Right atrium auricular region (tissue), 2 donors: ENCODE measurements at regions not wholly inside any gene's neighbourhood (a gene's known extent, or its start where the extent isn't known, plus 50 kb on each side); places are given as distances from the start of the nearest gene placed in this dataset.
"Not testable (repeated sequence)": the region's sequence is repeated elsewhere in the genome, so short reads cannot be mapped to it uniquely, and the experiment has no call there.

Experiments
- DNase-seq: peaks from one replicate; pipeline ENCODE4 v3.0.0-alpha.2; 2019; ENCODE audit warnings: low spot score
- H3K27ac ChIP-seq, 2 donors: fragments of 200-600 bp; sonication (generic); 1 replicate in 1 of 2; 2 replicates in 1 of 2; pipeline ENCODE4 v1.5.1; 2016 to 2019
- H3K27me3 ChIP-seq, 2 donors: fragments of 200-600 bp; sonication (generic); one replicate each; pipeline versions ENCODE4 v1.5.1 to v1.6.0; 2017 to 2019
- H3K36me3 ChIP-seq: fragments of 200-600 bp; sonication (generic); one replicate; pipeline ENCODE4 v1.5.1; 2016
- H3K4me1 ChIP-seq, 2 donors: fragments of 200-600 bp; sonication (generic); one replicate each; pipeline versions ENCODE4 v1.5.1 to v1.6.0; 2017 to 2019
- H3K4me3 ChIP-seq, 2 donors: fragments of 200-600 bp; sonication (generic); 1 replicate in 1 of 2; 2 replicates in 1 of 2; pipeline ENCODE4 v1.5.1; 2017 to 2019; ENCODE audit warnings: mild to moderate bottlenecking in 1 of 2, moderate library complexity in 1 of 2
- H3K9me3 ChIP-seq, 2 donors: fragments of 200-600 bp; sonication (generic); one replicate each; pipeline ENCODE4 v1.5.1; 2019
- CTCF ChIP-seq, 2 donors: fragments of 200-600 bp; sonication (generic); IDR thresholded peaks; one replicate each; pipeline ENCODE4 v1.5.1; 2019; ENCODE audit warnings: antibody characterized with exemption in 2 of 2

- DNase-seq: no peak
- no peaks in the 10 kb centered on the region for H3K36me3 ChIP-seq
- no peaks in the 10 kb centered on the region for H3K4me1 ChIP-seq
- no peak overlapping the region for H3K27ac ChIP-seq
- H3K4me3 ChIP-seq: no peak overlapping the region
- H3K9me3 ChIP-seq: peaks cover 0 to 11% of the 10 kb centered on the region in 2 donors
- TF ChIP-seq CTCF (IDR thresholded peaks at IDR 0.05): no peak
- H3K27me3 ChIP-seq: no peaks in the 10 kb centered on the region
Measured at GRCh38 chr1:43108080-43108479, 64.0 kb downstream of the EBNA1BP2 start.

GRCh38 chr1:43107664-43108063 lies 64.4 kb downstream of the EBNA1BP2 start:
- no peak for TF ChIP-seq CTCF (IDR thresholded peaks at IDR 0.05)
- Histone ChIP-seq H3K4me1 (no peaks in the 10 kb centered on the region), H3K36me3 (no peaks in the 10 kb centered on the region), H3K9me3 (peaks cover 0 to 11% of the 10 kb centered on the region in 2 donors), H3K4me3 (no peak overlapping the region), H3K27ac (no peak overlapping the region), H3K27me3 (no peaks in the 10 kb centered on the region)
- no peak for DNase-seq

GRCh38 chr1:43104027-43104763 lies 67.9 kb downstream of the EBNA1BP2 start:
- peaks cover 0 to 2% of the 10 kb centered on the region in 2 donors for H3K9me3 ChIP-seq
- H3K27me3 ChIP-seq: no peaks in the 10 kb centered on the region
- TF ChIP-seq CTCF (IDR thresholded peaks at IDR 0.05): no peak
- no peaks in the 10 kb centered on the region for H3K36me3 ChIP-seq
- H3K4me1 ChIP-seq: no peaks in the 10 kb centered on the region
- no peak overlapping the region for H3K4me3 ChIP-seq
- no peak overlapping the region for H3K27ac ChIP-seq
- no peak for DNase-seq

GRCh38 chr1:43101061-43101460 lies 71.0 kb downstream of the EBNA1BP2 start:
- TF ChIP-seq CTCF (IDR thresholded peaks at IDR 0.05): no peak

GRCh38 chr1:43098200-43098599 lies 73.9 kb downstream of the EBNA1BP2 start:
- TF ChIP-seq CTCF (IDR thresholded peaks at IDR 0.05): no peak
- DNase-seq: no peak
- Histone ChIP-seq H3K36me3 (no peaks in the 10 kb centered on the region), H3K4me1 (no peaks in the 10 kb centered on the region), H3K9me3 (no peaks in the 10 kb centered on the region), H3K27me3 (no peaks in the 10 kb centered on the region), H3K4me3 (no peak overlapping the region), H3K27ac (no peak overlapping the region)

More at GRCh38 chr1:43101061-43101460, 71.0 kb downstream of the EBNA1BP2 start:
- Histone ChIP-seq H3K27ac (no peak overlapping the region), H3K4me3 (no peak overlapping the region), H3K4me1 (no peaks in the 10 kb centered on the region), H3K27me3 (no peaks in the 10 kb centered on the region), H3K36me3 (no peaks in the 10 kb centered on the region), H3K9me3 (no peaks in the 10 kb centered on the region)
- no peak for DNase-seq

- H3K4me1 ChIP-seq, H3K9me3 ChIP-seq, H3K27ac ChIP-seq, H3K36me3 ChIP-seq, H3K27me3 ChIP-seq, DNase-seq, H3K4me3 ChIP-seq: not testable (repeated sequence)
Measured at GRCh38 chr1:43096528-43096927, 75.6 kb downstream of the EBNA1BP2 start.

- H3K4me3 ChIP-seq, H3K4me1 ChIP-seq, H3K36me3 ChIP-seq, DNase-seq, H3K27me3 ChIP-seq, H3K9me3 ChIP-seq, H3K27ac ChIP-seq: not testable (repeated sequence)
Measured at GRCh38 chr1:43090812-43091211, 81.3 kb downstream of the EBNA1BP2 start.

GRCh38 chr1:43090157-43090556 lies 81.9 kb downstream of the EBNA1BP2 start:
- H3K27me3 ChIP-seq, H3K27ac ChIP-seq, DNase-seq, H3K4me3 ChIP-seq, H3K9me3 ChIP-seq, H3K4me1 ChIP-seq, H3K36me3 ChIP-seq: not testable (repeated sequence)
